NB4 (cell line): ENCODE measurements at regions not wholly inside any gene's neighbourhood (a gene's known extent, or its start where the extent isn't known, plus 50 kb on each side); places are given as distances from the start of the nearest gene placed in this dataset.

Source experiments
- DNase-seq: peaks from one replicate; pipeline ENCODE4 v3.0.0; 2010; ENCODE audit warnings: low read depth
- H3K4me3 ChIP-seq: one replicate; pipeline ENCODE4 v1.5.1; 2011; ENCODE audit warnings: mild to moderate bottlenecking, low read depth, low read length, moderate library complexity
- CTCF ChIP-seq: IDR thresholded peaks from one replicate; pipeline ENCODE4 v1.5.1; 2012; ENCODE audit warnings: low read depth, low read length
- MAX ChIP-seq: IDR thresholded peaks from 2 replicates; pipeline ENCODE4 v1.6.1; 2011; ENCODE audit warnings: low read depth, low read length
- MYC ChIP-seq: IDR thresholded peaks from 2 replicates; pipeline ENCODE4 v1.6.1; 2011; ENCODE audit warnings: low read depth, low read length
- POLR2A ChIP-seq: IDR thresholded peaks from 2 replicates; pipeline ENCODE4 v1.6.1; 2011; ENCODE audit warnings: mild to moderate bottlenecking; ENCODE audit not compliant: insufficient read length; ENCODE audit errors: extremely low read depth

- DNase-seq = peak; percentile 35
- TF ChIP-seq CTCF = peak; percentile 32
- no peak for TF ChIP-seq MAX
- H3K4me3 ChIP-seq = no peak overlapping the region
These were observed 121.1 kb upstream of the MYO16 start for GRCh38 chr13:108508263-108508662.

GRCh38 chr13:108525827-108526226 is 103.6 kb upstream of the MYO16 start:
- no peak for TF ChIP-seq MYC
- no peak for TF ChIP-seq CTCF
- no peak for TF ChIP-seq MAX
- no peak for TF ChIP-seq POLR2A
- H3K4me3 ChIP-seq = no peak overlapping the region
- no peak for DNase-seq

GRCh38 chr13:108526286-108526685 is 103.1 kb upstream of the MYO16 start:
- TF ChIP-seq CTCF (no peak), MYC (no peak), POLR2A (no peak), MAX (no peak)
- DNase-seq = no peak
- H3K4me3 ChIP-seq = no peak overlapping the region

DNA sequence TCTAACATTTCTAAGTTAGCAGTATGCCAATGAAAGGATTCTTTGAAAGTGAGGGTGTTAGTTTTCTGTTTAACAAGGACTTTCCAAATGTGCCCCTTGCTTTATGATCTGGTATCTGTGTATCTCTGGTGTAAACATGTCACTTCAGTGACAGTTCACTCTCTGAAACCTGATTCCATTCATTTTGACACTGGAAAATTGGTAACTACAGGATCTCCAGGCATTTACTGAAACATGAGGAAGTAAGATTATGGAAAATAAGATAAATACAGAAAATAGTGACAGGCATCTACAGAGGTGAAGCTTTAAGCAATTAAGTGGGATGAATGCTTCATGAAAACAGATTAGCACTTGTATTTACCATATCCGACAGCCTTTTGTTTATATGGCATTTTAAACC is 101.6 kb upstream of the MYO16 start:
- H3K4me3 ChIP-seq = no peak overlapping the region
- TF ChIP-seq MAX = no peak
- TF ChIP-seq POLR2A = no peak
- no peak for TF ChIP-seq MYC
- no peak for TF ChIP-seq CTCF
- no peak for DNase-seq

DNA sequence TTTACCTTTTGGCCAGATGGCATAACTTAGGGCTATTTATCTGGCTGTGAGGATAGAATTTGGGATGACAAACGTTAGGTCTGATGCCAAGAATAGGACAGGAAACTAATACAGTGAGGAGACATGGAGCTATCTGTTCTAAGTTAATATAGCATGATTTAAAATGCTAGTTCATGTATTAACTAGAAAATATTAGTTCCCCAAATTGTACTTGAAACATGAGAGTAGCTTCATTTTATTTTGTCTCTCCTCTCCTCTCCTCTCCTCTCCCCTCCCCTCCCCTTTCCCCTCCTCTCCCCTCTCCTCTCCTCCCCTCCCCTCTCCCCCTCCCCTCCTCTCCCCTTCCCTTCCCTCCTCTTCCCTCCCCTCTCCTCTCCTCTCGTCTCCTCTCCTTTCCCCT is 101.1 kb upstream of the MYO16 start:
- no peak for TF ChIP-seq MYC
- TF ChIP-seq POLR2A = no peak
- TF ChIP-seq CTCF = no peak
- no peak for TF ChIP-seq MAX
- no peak overlapping the region for H3K4me3 ChIP-seq

DNA sequence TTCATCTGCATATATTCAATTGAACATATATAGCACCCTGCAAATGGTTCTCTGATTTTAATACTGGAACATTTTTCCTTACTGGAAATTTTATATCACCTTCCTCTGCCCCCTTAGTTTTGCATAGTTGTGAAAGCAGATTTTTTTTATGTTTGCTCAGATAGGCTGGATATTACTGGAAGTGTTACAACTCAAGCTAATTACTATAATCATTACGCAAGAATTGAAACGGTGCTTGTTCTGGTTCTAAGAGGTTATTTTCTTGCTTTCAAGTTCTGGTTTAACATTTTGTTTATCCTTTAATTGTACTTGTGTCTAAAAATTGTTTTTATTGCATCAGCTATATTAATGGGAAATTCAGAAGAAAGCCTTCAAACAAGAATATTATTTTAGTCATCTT is 95.6 kb upstream of the MYO16 start:
- TF ChIP-seq POLR2A (no peak), MYC (no peak)
- no peak overlapping the region for H3K4me3 ChIP-seq
- DNase-seq = no peak

More for the DNA sequence above, 101.1 kb upstream of the MYO16 start:
- no peak for DNase-seq
